H1 (cell line): ENCODE measurements at regions not wholly inside any gene's neighbourhood (a gene's known extent, or its start where the extent isn't known, plus 50 kb on each side); places are given as distances from the start of the nearest gene placed in this dataset.

Experiments used
- CTCF ChIA-PET: fragments of 300-600 bp; sonication (Branson Sonifier 250); formaldehyde crosslinking; loops from one replicate; lab custom pipeline; 2021; ENCODE audit not compliant: partially characterized antibody; lab: Charles Lee
- POLR2A ChIA-PET: fragments of 300-600 bp; sonication (Branson Sonifier 250); formaldehyde crosslinking; loops from one replicate; lab custom pipeline; 2021; ENCODE audit warnings: inconsistent platforms; ENCODE audit not compliant: partially characterized antibody; lab: Charles Lee
- DNase-seq, 2 experiments: peaks; one replicate each; pipeline versions ENCODE4 v3.0.0 to v3.0.0-alpha.2; 2010 to 2022; ENCODE audit warnings: low spot score in 2 of 2, low read depth in 1 of 2, mixed read lengths in 1 of 2
- FAIRE-seq: peaks from 2 replicates; lab custom pipeline; 2011; peaks lifted over from hg19 to GRCh38; lab: Jason Lieb, UNC
- H2AFZ ChIP-seq: 2 replicates; pipeline ENCODE4 v1.8.1; 2012; ENCODE audit warnings: low read length, inconsistent platforms
- H2AK5ac ChIP-seq: 2 replicates; pipeline ENCODE4 v1.6.1; 2013; ENCODE audit warnings: low read depth, low read length
- H2BK120ac ChIP-seq: replicated peaks from 2 replicates; pipeline ENCODE3; 2013; ENCODE audit warnings: low read depth, low read length, inconsistent platforms
- H2BK12ac ChIP-seq: 2 replicates; pipeline ENCODE4 v1.6.1; 2013; ENCODE audit warnings: low read depth, low read length
- H2BK15ac ChIP-seq: 2 replicates; pipeline ENCODE4 v1.6.1; 2013; ENCODE audit warnings: low read length
- H2BK20ac ChIP-seq: 2 replicates; pipeline ENCODE4 v1.6.1; 2013; ENCODE audit warnings: low read length
- H2BK5ac ChIP-seq: 2 replicates; pipeline ENCODE4 v1.6.1; 2013; ENCODE audit warnings: low read depth, low read length
- H3K14ac ChIP-seq: 2 replicates; pipeline ENCODE4 v1.6.1; 2013; ENCODE audit warnings: inconsistent platforms; ENCODE audit not compliant: insufficient read length
- H3K18ac ChIP-seq: 2 replicates; pipeline ENCODE4 v1.6.1; 2013; ENCODE audit warnings: low read length; ENCODE audit errors: extremely low read depth
- H3K23ac ChIP-seq: 2 replicates; pipeline ENCODE4 v1.6.1; 2013; ENCODE audit warnings: inconsistent platforms; ENCODE audit not compliant: insufficient read length
- H3K23me2 ChIP-seq: 2 replicates; pipeline ENCODE4 v1.6.1; 2013; ENCODE audit warnings: low read depth, low read length
- H3K27ac ChIP-seq: 2 replicates; pipeline ENCODE4 v1.6.1; 2011; ENCODE audit warnings: low read depth, low read length, inconsistent platforms
- H3K27me3 ChIP-seq, 4 experiments: replicated peaks in 1 of 4; 1 replicate in 1 of 4; 2 replicates in 3 of 4; pipeline versions ENCODE4 v1.6.1 to v1.8.1; 2011 to 2013; ENCODE audit warnings: low read length in 3 of 4, mild to moderate bottlenecking in 3 of 4, inconsistent platforms in 2 of 4, mixed read lengths in 2 of 4, moderate library complexity in 1 of 4; ENCODE audit not compliant: control insufficient read depth in 3 of 4, insufficient read depth in 3 of 4; ENCODE audit errors: extremely low read depth in 1 of 4
- H3K36me3 ChIP-seq, 4 experiments: 2 replicates each; pipeline versions ENCODE4 v1.6.1 to v1.8.1; 2011 to 2013; ENCODE audit warnings: mild to moderate bottlenecking in 4 of 4, low read length in 3 of 4, moderate library complexity in 2 of 4, control low read depth in 1 of 4, inconsistent platforms in 1 of 4; ENCODE audit not compliant: insufficient read depth in 4 of 4, control insufficient read depth in 2 of 4
- H3K4ac ChIP-seq: replicated peaks from 2 replicates; pipeline ENCODE3; 2013; ENCODE audit warnings: low read length, low read depth, mixed read lengths, inconsistent platforms; ENCODE audit not compliant: insufficient read length
- H3K4me1 ChIP-seq, 4 experiments: replicated peaks in 1 of 4; 1 replicate in 1 of 4; 2 replicates in 3 of 4; pipeline versions ENCODE4 v1.6.1 to v1.8.1; 2011 to 2013; ENCODE audit warnings: low read length in 3 of 4, inconsistent platforms in 2 of 4, mixed read lengths in 1 of 4; ENCODE audit not compliant: insufficient read depth in 4 of 4, control insufficient read depth in 3 of 4
- H3K4me2 ChIP-seq, 2 experiments: 2 replicates each; pipeline versions ENCODE4 v1.6.1 to v1.8.1; 2011 to 2013; ENCODE audit warnings: low read depth in 2 of 2, low read length in 2 of 2, control low read depth in 1 of 2, inconsistent platforms in 1 of 2, mild to moderate bottlenecking in 1 of 2; ENCODE audit not compliant: insufficient read depth in 1 of 2
- H3K4me3 ChIP-seq, 4 experiments: fragments of 200-600, 300-600 bp in 1 of 4; sonication (generic), shearing (Covaris generic), sonication (Bioruptor Twin) in 1 of 4; 2 replicates each; pipeline versions ENCODE4 v1.5.1 to v1.8.1; 2011 to 2016; ENCODE audit warnings: low read length in 4 of 4, low read depth in 3 of 4, control low read depth in 2 of 4, inconsistent platforms in 2 of 4, mild to moderate bottlenecking in 2 of 4, mixed read lengths in 1 of 4, moderate library complexity in 1 of 4; ENCODE audit not compliant: insufficient read depth in 2 of 4; ENCODE audit errors: extremely low read depth in 1 of 4
- H3K56ac ChIP-seq: replicated peaks from 2 replicates; pipeline ENCODE3; 2013; ENCODE audit warnings: low read depth, mild to moderate bottlenecking, mixed read lengths, low read length, inconsistent platforms; ENCODE audit not compliant: insufficient read length
- H3K79me1 ChIP-seq: 2 replicates; pipeline ENCODE4 v1.6.1; 2013; ENCODE audit warnings: low read depth, low read length, control low read depth
- H3K79me2 ChIP-seq, 2 experiments: 2 replicates each; pipeline versions ENCODE4 v1.6.1 to v1.8.1; 2012 to 2013; ENCODE audit warnings: low read length in 2 of 2, mild to moderate bottlenecking in 2 of 2, inconsistent platforms in 1 of 2; ENCODE audit not compliant: insufficient read depth in 2 of 2, control insufficient read depth in 1 of 2
- H3K9ac ChIP-seq, 4 experiments: replicated peaks in 1 of 4; 1 replicate in 1 of 4; 2 replicates in 3 of 4; pipeline versions ENCODE4 v1.6.1 to v1.8.1; 2011 to 2013; ENCODE audit warnings: low read depth in 3 of 4, low read length in 3 of 4, control low read depth in 2 of 4, mild to moderate bottlenecking in 2 of 4, moderate library complexity in 2 of 4, inconsistent platforms in 1 of 4; ENCODE audit errors: extremely low read depth in 1 of 4
- H3K9me3 ChIP-seq, 2 experiments: 2 replicates each; pipeline versions ENCODE4 v1.6.1 to v1.8.1; 2012 to 2013; ENCODE audit warnings: mild to moderate bottlenecking in 2 of 2, moderate library complexity in 2 of 2, control low read depth in 1 of 2, inconsistent platforms in 1 of 2, low read depth in 1 of 2, low read length in 1 of 2, mixed read lengths in 1 of 2; ENCODE audit not compliant: insufficient read depth in 2 of 2
- H4K20me1 ChIP-seq, 2 experiments: replicated peaks in 1 of 2; 2 replicates each; pipeline versions ENCODE3 to v1.8.1; 2011 to 2013; ENCODE audit warnings: inconsistent platforms in 2 of 2, low read length in 2 of 2, mild to moderate bottlenecking in 1 of 2; ENCODE audit not compliant: insufficient read depth in 2 of 2, control insufficient read depth in 1 of 2
- H4K5ac ChIP-seq: 2 replicates; pipeline ENCODE4 v1.6.1; 2013; ENCODE audit warnings: low read length, low read depth, mixed read lengths, inconsistent platforms; ENCODE audit not compliant: insufficient read length
- H4K8ac ChIP-seq: 2 replicates; pipeline ENCODE4 v1.8.0; 2013; ENCODE audit warnings: mild to moderate bottlenecking, moderate library complexity, low read length, inconsistent platforms; ENCODE audit not compliant: insufficient read depth; ENCODE audit errors: extremely low read depth
- H4K91ac ChIP-seq: replicated peaks from 2 replicates; pipeline ENCODE3; 2013; ENCODE audit warnings: low read length, mixed read lengths, inconsistent platforms; ENCODE audit not compliant: insufficient read length
- BACH1 ChIP-seq: IDR thresholded peaks from 2 replicates; pipeline ENCODE4 v1.6.1; 2012; ENCODE audit warnings: low read length, improper control_type of control experiment
- CREB1 ChIP-seq: IDR thresholded peaks from 2 replicates; pipeline ENCODE4 v1.6.1; 2012; ENCODE audit warnings: inconsistent platforms
- GTF2F1 ChIP-seq: IDR thresholded peaks from 2 replicates; pipeline ENCODE4 v1.6.1; 2012; ENCODE audit warnings: low read depth, low read length, improper control_type of control experiment, borderline replicate concordance
- MAX ChIP-seq: IDR thresholded peaks from 2 replicates; pipeline ENCODE4 v1.6.1; 2012; ENCODE audit warnings: inconsistent platforms
- POLR2A ChIP-seq, 2 experiments: IDR thresholded peaks; 1 replicate in 1 of 2; 2 replicates in 1 of 2; pipeline ENCODE4 v1.6.1; 2011; ENCODE audit warnings: low read depth in 2 of 2, low read length in 2 of 2, mild to moderate bottlenecking in 2 of 2; ENCODE audit errors: control extremely low read depth in 1 of 2
- RFX5 ChIP-seq: IDR thresholded peaks from 2 replicates; pipeline ENCODE4 v1.6.1; 2011; ENCODE audit warnings: low read depth, low read length, improper control_type of control experiment, borderline replicate concordance
- SP1 ChIP-seq: IDR thresholded peaks from 2 replicates; pipeline ENCODE4 v1.6.1; 2011; ENCODE audit warnings: low read depth, low read length
- SP4 ChIP-seq: IDR thresholded peaks from 2 replicates; pipeline ENCODE4 v1.6.1; 2012; ENCODE audit warnings: low read length, inconsistent platforms
- TAF1 ChIP-seq: IDR thresholded peaks from 2 replicates; pipeline ENCODE4 v1.6.1; 2011; ENCODE audit warnings: mild to moderate bottlenecking, low read depth, low read length
- TEAD4 ChIP-seq: IDR thresholded peaks from 2 replicates; pipeline ENCODE4 v1.6.1; 2012; ENCODE audit warnings: low read depth, low read length, inconsistent platforms, mixed read lengths
- USF2 ChIP-seq: IDR thresholded peaks from 2 replicates; pipeline ENCODE4 v1.6.1; 2011; ENCODE audit warnings: low read length, improper control_type of control experiment
- ZNF274 ChIP-seq: IDR thresholded peaks from 2 replicates; pipeline ENCODE4 v1.7.0; 2012; ENCODE audit warnings: low read length, borderline replicate concordance; ENCODE audit errors: extremely low read depth
- WGBS, 2 experiments: shearing (Covaris generic) in 1 of 2; methylation state at CpG; one replicate each; pipeline versions ENCODE4 v1.1.6 to v1.1.7; 2013 to 2015; ENCODE audit warnings: low lambda C conversion rate in 2 of 2, mixed read lengths in 2 of 2, inconsistent platforms in 1 of 2, low coverage in 1 of 2, missing lambda C conversion rate in 1 of 2; ENCODE audit not compliant: insufficient replicate concordance in 2 of 2, insufficient coverage in 1 of 2, insufficient read length in 1 of 2; ENCODE audit errors: extremely low coverage in 1 of 2, missing lambda C conversion rate in 1 of 2; 5-methylcytosine and 5-hydroxymethylcytosine counted together

GRCh38 chr6:168167431-168168315 is 88.7 kb upstream of the FRMD1 start:
- Histone ChIP-seq H3K18ac (0 out of 2 replicates have a peak overlapping the region, but pooled peaks have one; percentile 20), H2BK12ac (no peak overlapping the region), H4K8ac (0 out of 2 replicates have a peak overlapping the region, but pooled peaks have one; percentile 12), H2BK5ac (no peak overlapping the region), H3K9ac (no peak overlapping the region; a peak in 1 of 7 replicates), H2BK15ac (no peak overlapping the region), H3K23ac (no peak overlapping the region), H3K14ac (no peak overlapping the region), H3K4me1 (peaks cover 0 to 6% (median 3%) of the 10 kb centered on the region in 4 experiments; a peak in 3 of 7 replicates), H3K36me3 (no peaks in the 10 kb centered on the region), H4K20me1 (no peaks in the 10 kb centered on the region), H3K27me3 (no peaks in the 10 kb centered on the region), H4K91ac (peak overlapping the region; percentile 79), H3K23me2 (no peaks in the 10 kb centered on the region), H3K79me1 (no peaks in the 10 kb centered on the region), H3K4me2 (no peak overlapping the region), H2BK120ac (no peak overlapping the region), H2AFZ (no peak overlapping the region), H3K9me3 (peaks cover 0 to 5% of the 10 kb centered on the region in 2 experiments; a peak in 1 of 4 replicates), H2AK5ac (no peak overlapping the region; the same call in 1 of the 2 replicates), H3K27ac (no peak overlapping the region), H3K4ac (no peak overlapping the region), H2BK20ac (peak overlapping the region; percentile 67), H4K5ac (no peak overlapping the region), H3K79me2 (no peaks in the 10 kb centered on the region), H3K56ac (no peak overlapping the region), H3K4me3 (no peak overlapping the region)
- DNase-seq (peak in 1 of 2 experiments; percentile 29), FAIRE-seq (no peak)
- 95% methylated on average over 12 of the region's 12 CpGs; no CpG with 5 or more reads in 1 of the 2 experiments for WGBS, 2 experiments
- ChIA-PET CTCF (interaction anchor here (0.6 kb wide), 2 partner anchors 188 to 238 kb away, joined by 3 read pairs; no protein-coding TSS in a partner anchor), POLR2A (interaction anchor here (1.0 to 1.3 kb wide), 2 partner anchors 10 to 14 kb away, joined by 3 to 4 read pairs; no protein-coding TSS in a partner anchor)
- TF ChIP-seq GTF2F1 (no peak), TEAD4 (no peak), USF2 (no peak), TAF1 (no peak), ZNF274 (no peak), BACH1 (no peak), RFX5 (no peak), MAX (no peak), POLR2A (IDR thresholded peaks at IDR 0.05; ENCODE audit: control extremely low read depth in 1 of 2, low read depth in 2 of 2, low read length in 2 of 2) (no peak), CREB1 (no peak), SP1 (no peak), SP4 (no peak)
